SK-N-SH (cell line): ENCODE measurements at regions not wholly inside any gene's neighbourhood (a gene's known extent, or its start where the extent isn't known, plus 50 kb on each side); places are given as distances from the start of the nearest gene placed in this dataset.

Source experiments
- CTCF ChIA-PET: fragments of 300-600, 350-600 bp; formaldehyde crosslinking; extraction: SDS; loops from one replicate; lab custom pipeline; 2021; lab: Yijun Ruan, JAX
- POLR2A ChIA-PET: fragments of 350-600 bp; sonication (Branson Sonifier 250); formaldehyde crosslinking; extraction: SDS; loops from one replicate; lab custom pipeline; 2020; ENCODE audit warnings: antibody characterized with exemption, inconsistent platforms; lab: Yijun Ruan, JAX
- DNase-seq: peaks from one replicate; pipeline ENCODE4 v3.0.0; 2012
- H2AFZ ChIP-seq: fragments of 200-600 bp; sonication (generic); 2 replicates; pipeline ENCODE4 v1.8.1; 2016; ENCODE audit warnings: antibody characterized with exemption, mild to moderate bottlenecking, low read depth
- H3F3A ChIP-seq: fragments of 200-600 bp; sonication (generic); replicated peaks from 2 replicates; pipeline ENCODE3; 2016; ENCODE audit warnings: antibody characterized with exemption, mild to moderate bottlenecking; ENCODE audit not compliant: insufficient read depth
- H3K27ac ChIP-seq, 2 experiments: fragments of 200-500 bp in 1 of 2; fragments of 200-600 bp in 1 of 2; sonication (Bioruptor generic) in 1 of 2; sonication (generic), shearing (Covaris generic) in 1 of 2; 2 replicates each; pipeline versions ENCODE4 v1.5.1 to v1.6.1; 2014 to 2016; ENCODE audit warnings: low read depth in 2 of 2, inconsistent platforms in 1 of 2, low read length in 1 of 2, mild to moderate bottlenecking in 1 of 2, mixed read lengths in 1 of 2
- H3K27me3 ChIP-seq: fragments of 200-600 bp; sonication (generic), shearing (Covaris generic); 2 replicates; pipeline ENCODE4 v1.6.1; 2016; ENCODE audit warnings: mixed run types; ENCODE audit not compliant: insufficient read depth
- H3K36me3 ChIP-seq, 2 experiments: fragments of 200-500 bp in 1 of 2; fragments of 200-600 bp in 1 of 2; sonication (Bioruptor generic) in 1 of 2; sonication (generic) in 1 of 2; replicated peaks in 1 of 2; 2 replicates each; pipeline versions ENCODE3 to v1.5.1; 2014 to 2016; ENCODE audit warnings: low read length in 1 of 2, mild to moderate bottlenecking in 1 of 2; ENCODE audit not compliant: insufficient read depth in 2 of 2, control insufficient read depth in 1 of 2
- H3K4me1 ChIP-seq, 2 experiments: fragments of 200-500 bp in 1 of 2; fragments of 200-600 bp in 1 of 2; sonication (Bioruptor generic) in 1 of 2; sonication (generic), shearing (Covaris generic) in 1 of 2; 2 replicates each; pipeline versions ENCODE4 v1.5.1 to v1.6.1; 2014 to 2016; ENCODE audit warnings: low read depth in 1 of 2, low read length in 1 of 2, mixed run types in 1 of 2; ENCODE audit not compliant: insufficient read depth in 2 of 2, control insufficient read depth in 1 of 2
- H3K4me2 ChIP-seq: fragments of 200-600 bp; sonication (generic), shearing (Covaris generic); 2 replicates; pipeline ENCODE4 v1.6.1; 2017; ENCODE audit warnings: mixed run types
- H3K4me3 ChIP-seq, 2 experiments: fragments of 200-500 bp in 1 of 2; fragments of 200-600 bp in 1 of 2; sonication (Bioruptor generic) in 1 of 2; sonication (generic), shearing (Covaris generic) in 1 of 2; 2 replicates each; pipeline versions ENCODE4 v1.5.1 to v1.8.1; 2014 to 2016; ENCODE audit warnings: low read depth in 2 of 2, inconsistent platforms in 1 of 2, low read length in 1 of 2, mild to moderate bottlenecking in 1 of 2, mixed read lengths in 1 of 2, moderate library complexity in 1 of 2
- H3K79me2 ChIP-seq: fragments of 200-600 bp; sonication (generic); 2 replicates; pipeline ENCODE4 v1.8.1; 2017; ENCODE audit warnings: mild to moderate bottlenecking; ENCODE audit not compliant: insufficient read depth
- H3K9ac ChIP-seq: fragments of 200-600 bp; sonication (generic); 2 replicates; pipeline ENCODE4 v1.6.1; 2017; ENCODE audit warnings: mixed run types
- H3K9me2 ChIP-seq: fragments of 200-600 bp; sonication (generic); 2 replicates; pipeline ENCODE4 v1.6.1; 2017; ENCODE audit warnings: mixed run types
- H3K9me3 ChIP-seq: fragments of 200-600 bp; sonication (generic); 2 replicates; pipeline ENCODE4 v1.6.1; 2017; ENCODE audit warnings: mixed run types, mild to moderate bottlenecking, moderate library complexity
- H4K20me1 ChIP-seq: fragments of 200-600 bp; sonication (generic); 2 replicates; pipeline ENCODE4 v1.6.1; 2017; ENCODE audit warnings: mild to moderate bottlenecking, mixed run types; ENCODE audit not compliant: insufficient read depth
- CHD2 ChIP-seq: fragments of 150-350 bp; IDR thresholded peaks from 2 replicates; pipeline ENCODE4 v1.6.1; 2018; ENCODE audit warnings: low read length; ENCODE audit not compliant: partially characterized antibody
- EP300 ChIP-seq, 2 experiments: IDR thresholded peaks; 2 replicates each; pipeline versions ENCODE4 v1.4.0 to v1.6.1; 2012; ENCODE audit warnings: borderline replicate concordance in 1 of 2, low read depth in 1 of 2, low read length in 1 of 2
- FOSL2 ChIP-seq: IDR thresholded peaks from 2 replicates; pipeline ENCODE4 v1.4.0; 2012; ENCODE audit warnings: low read depth, mild to moderate bottlenecking, moderate library complexity, borderline replicate concordance
- FOXJ3 ChIP-seq: sonication (generic); formaldehyde crosslinking; IDR thresholded peaks from 2 replicates; pipeline ENCODE4 v1.5.1; 2020; ENCODE audit warnings: mild to moderate bottlenecking, missing genetic modification reagents
- FOXM1 ChIP-seq: IDR thresholded peaks from 2 replicates; pipeline ENCODE4 v1.4.0; 2012; ENCODE audit warnings: low read depth, mild to moderate bottlenecking
- IRF3 ChIP-seq: fragments of 150-350 bp; IDR thresholded peaks from 2 replicates; pipeline ENCODE4 v1.6.1; 2016; ENCODE audit warnings: mild to moderate bottlenecking, low read depth, low read length
- MAX ChIP-seq: IDR thresholded peaks from 2 replicates; pipeline ENCODE4 v1.4.0; 2012; ENCODE audit warnings: low read depth
- NFIC ChIP-seq: IDR thresholded peaks from 2 replicates; pipeline ENCODE4 v1.4.0; 2012; ENCODE audit warnings: borderline replicate concordance
- POLR2AphosphoS5 ChIP-seq: IDR thresholded peaks from 2 replicates; pipeline ENCODE4 v1.6.1; 2012; ENCODE audit warnings: low read depth, low read length
- RAD21 ChIP-seq: IDR thresholded peaks from 2 replicates; pipeline ENCODE4 v1.6.1; 2012; ENCODE audit warnings: mild to moderate bottlenecking, low read length
- RCOR1 ChIP-seq: fragments of 150-350 bp; IDR thresholded peaks from 2 replicates; pipeline ENCODE4 v1.6.1; 2017; ENCODE audit warnings: antibody characterized with exemption, low read length
- REST ChIP-seq: IDR thresholded peaks from 2 replicates; pipeline ENCODE4 v1.6.1; 2012; ENCODE audit warnings: mild to moderate bottlenecking, low read depth, low read length, moderate library complexity
- RFX5 ChIP-seq: IDR thresholded peaks from 2 replicates; pipeline ENCODE4 v1.6.1; 2012; ENCODE audit warnings: mild to moderate bottlenecking, improper control_type of control experiment, low read length
- SIN3A ChIP-seq: IDR thresholded peaks from 2 replicates; pipeline ENCODE4 v1.6.1; 2012; ENCODE audit warnings: low read depth, mild to moderate bottlenecking, low read length, moderate library complexity, borderline replicate concordance
- TCF12 ChIP-seq: IDR thresholded peaks from 2 replicates; pipeline ENCODE4 v1.4.0; 2012
- TEAD4 ChIP-seq: IDR thresholded peaks from 2 replicates; pipeline ENCODE4 v1.4.0; 2012; ENCODE audit warnings: mild to moderate bottlenecking, borderline replicate concordance; ENCODE audit not compliant: insufficient read depth
- USF1 ChIP-seq: IDR thresholded peaks from 2 replicates; pipeline ENCODE4 v1.4.0; 2012; ENCODE audit warnings: low read depth, borderline replicate concordance
- ZBTB33 ChIP-seq: IDR thresholded peaks from 2 replicates; pipeline ENCODE4 v1.4.0; 2012; ENCODE audit warnings: low read depth, borderline replicate concordance
- WGBS: methylation state at CpG from one replicate; pipeline ENCODE4 v1.1.6; 2017; ENCODE audit warnings: low lambda C conversion rate; 5-methylcytosine and 5-hydroxymethylcytosine counted together
- TF ChIP-seq, protein P1 (sequence below): fragments of 150-350 bp; IDR thresholded peaks from 2 replicates; pipeline ENCODE4 v1.6.1; 2017; ENCODE audit warnings: antibody characterized with exemption, low read length, low read depth, borderline replicate concordance
- TF ChIP-seq, protein P2 (sequence below): IDR thresholded peaks from 2 replicates; pipeline ENCODE4; 2012

DNA sequence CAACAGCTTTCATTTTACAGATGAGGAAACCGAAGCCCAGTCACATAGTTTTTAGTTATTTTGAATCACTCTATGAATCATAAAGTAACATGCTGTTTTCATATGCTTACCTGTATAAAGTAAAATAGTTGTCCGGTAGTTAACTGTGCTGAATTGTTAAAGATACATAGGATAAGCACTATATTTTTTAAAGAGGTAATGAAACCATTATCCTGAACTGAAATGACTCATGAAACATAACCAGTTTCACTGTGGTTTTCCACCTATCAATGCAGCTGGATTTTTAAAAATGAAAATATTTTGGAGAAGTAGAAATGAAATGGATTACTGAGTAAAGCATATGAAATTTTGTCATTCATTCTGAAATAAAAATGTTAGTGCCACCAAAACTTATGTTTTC, 655.0 kb downstream of the OLFM4 start:
- 32% methylated on average over 2 of the region's 2 CpGs for WGBS
- H3K27ac ChIP-seq: no peak overlapping the region
- ChIA-PET POLR2A (no interaction called here), CTCF (no interaction called here)
- H3K9me3 ChIP-seq: 0 out of 2 replicates have a peak, but pooled peaks cover 7% of the 10 kb centered on the region
- H3F3A ChIP-seq: no peaks in the 10 kb centered on the region
- H3K36me3 ChIP-seq: no peaks in the 10 kb centered on the region
- no peak overlapping the region for H2AFZ ChIP-seq
- H3K27me3 ChIP-seq: no peaks in the 10 kb centered on the region
- no peaks in the 10 kb centered on the region for H3K9me2 ChIP-seq
- no peak overlapping the region for H3K9ac ChIP-seq
- no peak overlapping the region for H3K4me2 ChIP-seq
- H3K4me3 ChIP-seq: no peak overlapping the region
- H3K4me1 ChIP-seq: no peaks in the 10 kb centered on the region
- TF ChIP-seq REST (no peak), TEAD4 (no peak), FOXM1 (no peak), MAX (no peak), RAD21 (no peak), ZBTB33 (no peak), RCOR1 (no peak), NFIC (no peak), POLR2AphosphoS5 (no peak), FOSL2 (no peak), TCF12 (no peak), USF1 (no peak), IRF3 (no peak), EP300 (IDR thresholded peaks at IDR 0.05; ENCODE audit: borderline replicate concordance in 1 of 2, low read depth in 1 of 2, low read length in 1 of 2) (no peak), SIN3A (no peak), CHD2 (no peak), RFX5 (no peak), FOXJ3 (CRISPR knock-in tag) (no peak)
- TF ChIP-seq, protein P1, sequence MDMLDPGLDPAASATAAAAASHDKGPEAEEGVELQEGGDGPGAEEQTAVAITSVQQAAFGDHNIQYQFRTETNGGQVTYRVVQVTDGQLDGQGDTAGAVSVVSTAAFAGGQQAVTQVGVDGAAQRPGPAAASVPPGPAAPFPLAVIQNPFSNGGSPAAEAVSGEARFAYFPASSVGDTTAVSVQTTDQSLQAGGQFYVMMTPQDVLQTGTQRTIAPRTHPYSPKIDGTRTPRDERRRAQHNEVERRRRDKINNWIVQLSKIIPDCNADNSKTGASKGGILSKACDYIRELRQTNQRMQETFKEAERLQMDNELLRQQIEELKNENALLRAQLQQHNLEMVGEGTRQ: no peak
- TF ChIP-seq, protein P2, sequence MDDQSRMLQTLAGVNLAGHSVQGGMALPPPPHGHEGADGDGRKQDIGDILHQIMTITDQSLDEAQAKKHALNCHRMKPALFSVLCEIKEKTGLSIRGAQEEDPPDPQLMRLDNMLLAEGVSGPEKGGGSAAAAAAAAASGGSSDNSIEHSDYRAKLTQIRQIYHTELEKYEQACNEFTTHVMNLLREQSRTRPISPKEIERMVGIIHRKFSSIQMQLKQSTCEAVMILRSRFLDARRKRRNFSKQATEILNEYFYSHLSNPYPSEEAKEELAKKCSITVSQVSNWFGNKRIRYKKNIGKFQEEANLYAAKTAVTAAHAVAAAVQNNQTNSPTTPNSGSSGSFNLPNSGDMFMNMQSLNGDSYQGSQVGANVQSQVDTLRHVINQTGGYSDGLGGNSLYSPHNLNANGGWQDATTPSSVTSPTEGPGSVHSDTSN: no peak
- no peak for DNase-seq
- H3K79me2 ChIP-seq: no peaks in the 10 kb centered on the region
- no peaks in the 10 kb centered on the region for H4K20me1 ChIP-seq
